SK-N-SH (cell line): ENCODE measurements at regions not wholly inside any gene's neighbourhood (a gene's known extent, or its start where the extent isn't known, plus 50 kb on each side); places are given as distances from the start of the nearest gene placed in this dataset.
A peak's percentile ranks its signal among the peaks of the same experiment; 100 is the strongest.

Source experiments
- CTCF ChIA-PET: fragments of 300-600, 350-600 bp; formaldehyde crosslinking; extraction: SDS; loops from one replicate; lab custom pipeline; 2021; lab: Yijun Ruan, JAX
- POLR2A ChIA-PET: fragments of 350-600 bp; sonication (Branson Sonifier 250); formaldehyde crosslinking; extraction: SDS; loops from one replicate; lab custom pipeline; 2020; ENCODE audit warnings: antibody characterized with exemption, inconsistent platforms; lab: Yijun Ruan, JAX
- DNase-seq: peaks from one replicate; pipeline ENCODE4 v3.0.0; 2012
- H2AFZ ChIP-seq: fragments of 200-600 bp; sonication (generic); 2 replicates; pipeline ENCODE4 v1.8.1; 2016; ENCODE audit warnings: antibody characterized with exemption, mild to moderate bottlenecking, low read depth
- H3F3A ChIP-seq: fragments of 200-600 bp; sonication (generic); replicated peaks from 2 replicates; pipeline ENCODE3; 2016; ENCODE audit warnings: antibody characterized with exemption, mild to moderate bottlenecking; ENCODE audit not compliant: insufficient read depth
- H3K27ac ChIP-seq, 2 experiments: fragments of 200-500 bp in 1 of 2; fragments of 200-600 bp in 1 of 2; sonication (Bioruptor generic) in 1 of 2; sonication (generic), shearing (Covaris generic) in 1 of 2; 2 replicates each; pipeline versions ENCODE4 v1.5.1 to v1.6.1; 2014 to 2016; ENCODE audit warnings: low read depth in 2 of 2, inconsistent platforms in 1 of 2, low read length in 1 of 2, mild to moderate bottlenecking in 1 of 2, mixed read lengths in 1 of 2
- H3K27me3 ChIP-seq: fragments of 200-600 bp; sonication (generic), shearing (Covaris generic); 2 replicates; pipeline ENCODE4 v1.6.1; 2016; ENCODE audit warnings: mixed run types; ENCODE audit not compliant: insufficient read depth
- H3K36me3 ChIP-seq, 2 experiments: fragments of 200-500 bp in 1 of 2; fragments of 200-600 bp in 1 of 2; sonication (Bioruptor generic) in 1 of 2; sonication (generic) in 1 of 2; replicated peaks in 1 of 2; 2 replicates each; pipeline versions ENCODE3 to v1.5.1; 2014 to 2016; ENCODE audit warnings: low read length in 1 of 2, mild to moderate bottlenecking in 1 of 2; ENCODE audit not compliant: insufficient read depth in 2 of 2, control insufficient read depth in 1 of 2
- H3K4me1 ChIP-seq, 2 experiments: fragments of 200-500 bp in 1 of 2; fragments of 200-600 bp in 1 of 2; sonication (Bioruptor generic) in 1 of 2; sonication (generic), shearing (Covaris generic) in 1 of 2; 2 replicates each; pipeline versions ENCODE4 v1.5.1 to v1.6.1; 2014 to 2016; ENCODE audit warnings: low read depth in 1 of 2, low read length in 1 of 2, mixed run types in 1 of 2; ENCODE audit not compliant: insufficient read depth in 2 of 2, control insufficient read depth in 1 of 2
- H3K4me2 ChIP-seq: fragments of 200-600 bp; sonication (generic), shearing (Covaris generic); 2 replicates; pipeline ENCODE4 v1.6.1; 2017; ENCODE audit warnings: mixed run types
- H3K4me3 ChIP-seq, 2 experiments: fragments of 200-500 bp in 1 of 2; fragments of 200-600 bp in 1 of 2; sonication (Bioruptor generic) in 1 of 2; sonication (generic), shearing (Covaris generic) in 1 of 2; 2 replicates each; pipeline versions ENCODE4 v1.5.1 to v1.8.1; 2014 to 2016; ENCODE audit warnings: low read depth in 2 of 2, inconsistent platforms in 1 of 2, low read length in 1 of 2, mild to moderate bottlenecking in 1 of 2, mixed read lengths in 1 of 2, moderate library complexity in 1 of 2
- H3K79me2 ChIP-seq: fragments of 200-600 bp; sonication (generic); 2 replicates; pipeline ENCODE4 v1.8.1; 2017; ENCODE audit warnings: mild to moderate bottlenecking; ENCODE audit not compliant: insufficient read depth
- H3K9ac ChIP-seq: fragments of 200-600 bp; sonication (generic); 2 replicates; pipeline ENCODE4 v1.6.1; 2017; ENCODE audit warnings: mixed run types
- H3K9me2 ChIP-seq: fragments of 200-600 bp; sonication (generic); 2 replicates; pipeline ENCODE4 v1.6.1; 2017; ENCODE audit warnings: mixed run types
- H3K9me3 ChIP-seq: fragments of 200-600 bp; sonication (generic); 2 replicates; pipeline ENCODE4 v1.6.1; 2017; ENCODE audit warnings: mixed run types, mild to moderate bottlenecking, moderate library complexity
- H4K20me1 ChIP-seq: fragments of 200-600 bp; sonication (generic); 2 replicates; pipeline ENCODE4 v1.6.1; 2017; ENCODE audit warnings: mild to moderate bottlenecking, mixed run types; ENCODE audit not compliant: insufficient read depth
- CHD2 ChIP-seq: fragments of 150-350 bp; IDR thresholded peaks from 2 replicates; pipeline ENCODE4 v1.6.1; 2018; ENCODE audit warnings: low read length; ENCODE audit not compliant: partially characterized antibody
- ELF1 ChIP-seq: IDR thresholded peaks from 2 replicates; pipeline ENCODE4 v1.4.0; 2012
- GABPA ChIP-seq: IDR thresholded peaks from 2 replicates; pipeline ENCODE4 v1.4.0; 2012; ENCODE audit warnings: low read depth, mild to moderate bottlenecking
- GATA2 ChIP-seq: sonication (generic); formaldehyde crosslinking; IDR thresholded peaks from 2 replicates; pipeline ENCODE4 v1.5.0; 2020; ENCODE audit warnings: mild to moderate bottlenecking, missing genetic modification reagents
- JUND ChIP-seq: IDR thresholded peaks from 2 replicates; pipeline ENCODE4 v1.4.0; 2012
- NFIC ChIP-seq: IDR thresholded peaks from 2 replicates; pipeline ENCODE4 v1.4.0; 2012; ENCODE audit warnings: borderline replicate concordance
- PBX3 ChIP-seq: IDR thresholded peaks from 2 replicates; pipeline ENCODE4; 2012
- RAD21 ChIP-seq: IDR thresholded peaks from 2 replicates; pipeline ENCODE4 v1.6.1; 2012; ENCODE audit warnings: mild to moderate bottlenecking, low read length
- RCOR1 ChIP-seq: fragments of 150-350 bp; IDR thresholded peaks from 2 replicates; pipeline ENCODE4 v1.6.1; 2017; ENCODE audit warnings: antibody characterized with exemption, low read length
- SMC3 ChIP-seq: IDR thresholded peaks from 2 replicates; pipeline ENCODE4 v1.6.1; 2012; ENCODE audit warnings: low read depth, low read length, improper control_type of control experiment
- TCF12 ChIP-seq: IDR thresholded peaks from 2 replicates; pipeline ENCODE4 v1.4.0; 2012
- TEAD4 ChIP-seq: IDR thresholded peaks from 2 replicates; pipeline ENCODE4 v1.4.0; 2012; ENCODE audit warnings: mild to moderate bottlenecking, borderline replicate concordance; ENCODE audit not compliant: insufficient read depth
- USF1 ChIP-seq: IDR thresholded peaks from 2 replicates; pipeline ENCODE4 v1.4.0; 2012; ENCODE audit warnings: low read depth, borderline replicate concordance
- WGBS: methylation state at CpG from one replicate; pipeline ENCODE4 v1.1.6; 2017; ENCODE audit warnings: low lambda C conversion rate; 5-methylcytosine and 5-hydroxymethylcytosine counted together
- TF ChIP-seq, protein P1 (sequence below): fragments of 200-600 bp; sonication (generic); IDR thresholded peaks from 2 replicates; pipeline ENCODE4 v1.6.1; 2017; ENCODE audit warnings: antibody characterized with exemption, mild to moderate bottlenecking, moderate library complexity
- TF ChIP-seq, protein P2 (sequence below): IDR thresholded peaks from 2 replicates; pipeline ENCODE4 v1.4.0; 2012; ENCODE audit warnings: low read depth, borderline replicate concordance
- TF ChIP-seq, protein P3 (sequence below): fragments of 150-350 bp; IDR thresholded peaks from 2 replicates; pipeline ENCODE4 v1.6.1; 2017; ENCODE audit warnings: antibody characterized with exemption, low read length, low read depth, borderline replicate concordance

GRCh38 chr1:79708646-79709265 is 702.2 kb upstream of the ADGRL4 start:
- no peaks in the 10 kb centered on the region for H3K27me3 ChIP-seq
- ChIA-PET CTCF (no interaction called here), POLR2A (no interaction called here)
- H4K20me1 ChIP-seq = no peaks in the 10 kb centered on the region
- no peak overlapping the region for H3K4me3 ChIP-seq
- H3K36me3 ChIP-seq = no peaks in the 10 kb centered on the region
- no peaks in the 10 kb centered on the region for H3K9me2 ChIP-seq
- H3K9me3 ChIP-seq = no peaks in the 10 kb centered on the region
- no peak overlapping the region for H3K9ac ChIP-seq
- DNase-seq = no peak
- TF ChIP-seq GABPA (no peak), RCOR1 (no peak), PBX3 (no peak), GATA2 (no peak), SMC3 (no peak), USF1 (no peak), NFIC (no peak), TCF12 (peak; percentile 58), RAD21 (no peak)
- no peaks in the 10 kb centered on the region for H3K79me2 ChIP-seq
- 0 out of 2 replicates have a peak overlapping the region, but pooled peaks have one; percentile 8 for H3K4me2 ChIP-seq
- H3K27ac ChIP-seq = peak overlapping the region; percentile 23 to 76; a peak in 3 of 4 replicates
- no peak overlapping the region for H2AFZ ChIP-seq
- 86% methylated on average over 1 of the region's 1 CpG for WGBS
- H3K4me1 ChIP-seq = no peaks in the 10 kb centered on the region; a peak in 1 of 4 replicates
- H3F3A ChIP-seq = no peaks in the 10 kb centered on the region

DNA sequence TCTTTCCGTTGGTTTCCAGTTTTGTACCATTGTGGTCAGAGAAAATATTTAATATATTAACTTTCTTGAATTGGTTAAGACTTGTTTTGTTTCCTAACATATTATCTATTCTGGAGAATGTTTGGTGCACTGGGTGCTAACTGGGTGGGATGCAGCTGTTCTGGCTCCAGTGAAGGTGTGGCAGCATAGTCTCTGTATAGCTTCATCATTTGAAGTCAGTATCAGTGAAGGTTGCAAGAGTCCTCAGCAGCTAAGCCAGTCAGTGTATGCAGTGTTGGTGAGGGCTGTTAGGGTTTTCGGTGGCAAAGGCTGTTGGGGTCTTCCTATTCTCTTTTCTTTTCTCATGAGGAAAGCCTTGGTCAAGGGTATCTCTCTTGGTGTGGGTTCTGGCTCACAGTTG is 698.7 kb upstream of the ADGRL4 start:
- Histone ChIP-seq H3K4me1 (no peaks in the 10 kb centered on the region; a peak in 1 of 4 replicates), H3K36me3 (no peaks in the 10 kb centered on the region), H3K27ac (no peak overlapping the region), H3K4me2 (no peak overlapping the region), H3K9me2 (no peaks in the 10 kb centered on the region), H3K9ac (no peak overlapping the region), H3K27me3 (no peaks in the 10 kb centered on the region), H3K9me3 (no peaks in the 10 kb centered on the region), H3F3A (no peaks in the 10 kb centered on the region), H3K4me3 (no peak overlapping the region), H3K79me2 (no peaks in the 10 kb centered on the region), H4K20me1 (no peaks in the 10 kb centered on the region), H2AFZ (no peak overlapping the region)
- CTCF ChIA-PET = no interaction called here
- DNase-seq = no peak
- TF ChIP-seq ELF1 (no peak), TEAD4 (no peak), GABPA (no peak), JUND (no peak), CHD2 (no peak)
- TF ChIP-seq, protein P1, sequence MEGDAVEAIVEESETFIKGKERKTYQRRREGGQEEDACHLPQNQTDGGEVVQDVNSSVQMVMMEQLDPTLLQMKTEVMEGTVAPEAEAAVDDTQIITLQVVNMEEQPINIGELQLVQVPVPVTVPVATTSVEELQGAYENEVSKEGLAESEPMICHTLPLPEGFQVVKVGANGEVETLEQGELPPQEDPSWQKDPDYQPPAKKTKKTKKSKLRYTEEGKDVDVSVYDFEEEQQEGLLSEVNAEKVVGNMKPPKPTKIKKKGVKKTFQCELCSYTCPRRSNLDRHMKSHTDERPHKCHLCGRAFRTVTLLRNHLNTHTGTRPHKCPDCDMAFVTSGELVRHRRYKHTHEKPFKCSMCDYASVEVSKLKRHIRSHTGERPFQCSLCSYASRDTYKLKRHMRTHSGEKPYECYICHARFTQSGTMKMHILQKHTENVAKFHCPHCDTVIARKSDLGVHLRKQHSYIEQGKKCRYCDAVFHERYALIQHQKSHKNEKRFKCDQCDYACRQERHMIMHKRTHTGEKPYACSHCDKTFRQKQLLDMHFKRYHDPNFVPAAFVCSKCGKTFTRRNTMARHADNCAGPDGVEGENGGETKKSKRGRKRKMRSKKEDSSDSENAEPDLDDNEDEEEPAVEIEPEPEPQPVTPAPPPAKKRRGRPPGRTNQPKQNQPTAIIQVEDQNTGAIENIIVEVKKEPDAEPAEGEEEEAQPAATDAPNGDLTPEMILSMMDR = no peak
- TF ChIP-seq, protein P2, sequence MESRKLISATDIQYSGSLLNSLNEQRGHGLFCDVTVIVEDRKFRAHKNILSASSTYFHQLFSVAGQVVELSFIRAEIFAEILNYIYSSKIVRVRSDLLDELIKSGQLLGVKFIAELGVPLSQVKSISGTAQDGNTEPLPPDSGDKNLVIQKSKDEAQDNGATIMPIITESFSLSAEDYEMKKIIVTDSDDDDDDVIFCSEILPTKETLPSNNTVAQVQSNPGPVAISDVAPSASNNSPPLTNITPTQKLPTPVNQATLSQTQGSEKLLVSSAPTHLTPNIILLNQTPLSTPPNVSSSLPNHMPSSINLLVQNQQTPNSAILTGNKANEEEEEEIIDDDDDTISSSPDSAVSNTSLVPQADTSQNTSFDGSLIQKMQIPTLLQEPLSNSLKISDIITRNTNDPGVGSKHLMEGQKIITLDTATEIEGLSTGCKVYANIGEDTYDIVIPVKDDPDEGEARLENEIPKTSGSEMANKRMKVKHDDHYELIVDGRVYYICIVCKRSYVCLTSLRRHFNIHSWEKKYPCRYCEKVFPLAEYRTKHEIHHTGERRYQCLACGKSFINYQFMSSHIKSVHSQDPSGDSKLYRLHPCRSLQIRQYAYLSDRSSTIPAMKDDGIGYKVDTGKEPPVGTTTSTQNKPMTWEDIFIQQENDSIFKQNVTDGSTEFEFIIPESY = no peak
- TF ChIP-seq, protein P3, sequence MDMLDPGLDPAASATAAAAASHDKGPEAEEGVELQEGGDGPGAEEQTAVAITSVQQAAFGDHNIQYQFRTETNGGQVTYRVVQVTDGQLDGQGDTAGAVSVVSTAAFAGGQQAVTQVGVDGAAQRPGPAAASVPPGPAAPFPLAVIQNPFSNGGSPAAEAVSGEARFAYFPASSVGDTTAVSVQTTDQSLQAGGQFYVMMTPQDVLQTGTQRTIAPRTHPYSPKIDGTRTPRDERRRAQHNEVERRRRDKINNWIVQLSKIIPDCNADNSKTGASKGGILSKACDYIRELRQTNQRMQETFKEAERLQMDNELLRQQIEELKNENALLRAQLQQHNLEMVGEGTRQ = no peak
- 63% methylated on average over 2 of the region's 2 CpGs for WGBS
- POLR2A ChIA-PET = no interaction called here
